Parathyroid adenoma (tissue), 2 donors: ENCODE measurements at regions not wholly inside any gene's neighbourhood (a gene's known extent, or its start where the extent isn't known, plus 50 kb on each side); places are given as distances from the start of the nearest gene placed in this dataset.

Source experiments
- H2AFZ ChIP-seq: fragments of 300-600 bp; sonication (generic); one replicate; pipeline ENCODE4 v1.7.0; 2017; ENCODE audit warnings: antibody characterized with exemption, mild to moderate bottlenecking
- H3K27ac ChIP-seq: fragments of 300-600 bp; sonication (generic); one replicate; pipeline ENCODE4 v1.7.0; 2017
- H3K27me3 ChIP-seq: fragments of 300-600 bp; sonication (generic); one replicate; pipeline ENCODE4 v1.7.0; 2017; ENCODE audit warnings: low read length; ENCODE audit not compliant: control insufficient read depth, insufficient read depth
- H3K36me3 ChIP-seq: fragments of 300-600 bp; sonication (generic); one replicate; pipeline ENCODE4 v1.7.0; 2017; ENCODE audit warnings: low read length; ENCODE audit not compliant: control insufficient read depth, insufficient read depth
- H3K4me1 ChIP-seq: fragments of 300-600 bp; sonication (generic); one replicate; pipeline ENCODE4 v1.7.0; 2017; ENCODE audit warnings: control low read depth
- H3K4me2 ChIP-seq: fragments of 300-600 bp; sonication (generic); one replicate; pipeline ENCODE4 v1.7.0; 2017; ENCODE audit warnings: low read length
- H3K4me3 ChIP-seq: fragments of 300-600 bp; sonication (generic); one replicate; pipeline ENCODE4 v1.7.0; 2017; ENCODE audit warnings: low read depth, low read length
- H3K79me2 ChIP-seq: fragments of 300-600 bp; sonication (generic); one replicate; pipeline ENCODE4 v1.7.0; 2017; ENCODE audit warnings: control low read depth
- H3K9ac ChIP-seq: fragments of 300-600 bp; sonication (generic); one replicate; pipeline ENCODE4 v1.7.0; 2017; ENCODE audit warnings: mild to moderate bottlenecking
- H3K9me3 ChIP-seq: fragments of 300-600 bp; sonication (generic); one replicate; pipeline ENCODE4 v1.7.0; 2017; ENCODE audit warnings: low read length; ENCODE audit not compliant: control insufficient read depth
- TF ChIP-seq, protein P1 (sequence below): fragments of 300-600 bp; sonication (generic); IDR thresholded peaks from one replicate; pipeline ENCODE4 v1.7.0; 2017; ENCODE audit warnings: antibody characterized with exemption, mild to moderate bottlenecking
- donor health status: primary hyperparathyroidism.

DNA sequence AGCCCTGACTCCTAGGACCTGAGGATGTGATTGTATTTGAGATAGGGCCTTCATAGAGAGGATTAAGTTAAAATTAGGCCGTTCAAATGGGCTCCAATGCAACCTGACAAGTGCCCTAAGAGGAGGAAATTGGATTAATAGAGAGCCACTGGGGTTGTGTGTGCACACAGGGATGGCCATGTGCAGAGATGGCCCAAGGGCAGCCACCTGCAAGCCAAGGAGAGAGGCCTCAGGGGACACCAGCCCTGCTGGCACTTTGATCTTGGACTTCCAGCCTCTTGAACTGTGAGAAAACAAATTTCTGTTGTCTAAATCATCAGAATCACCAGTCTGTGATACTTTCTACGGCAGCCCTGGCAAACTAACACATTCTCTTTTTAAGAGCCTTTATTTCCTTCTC is 598.8 kb downstream of the UTRN start:
- H3K4me2 ChIP-seq = no peak overlapping the region
- H3K27ac ChIP-seq = no peak overlapping the region
- H3K9ac ChIP-seq = no peak overlapping the region
- no peak overlapping the region for H3K4me3 ChIP-seq
- no peaks in the 10 kb centered on the region for H3K79me2 ChIP-seq
- H3K9me3 ChIP-seq = no peaks in the 10 kb centered on the region
- no peak overlapping the region for H2AFZ ChIP-seq
- H3K36me3 ChIP-seq = no peaks in the 10 kb centered on the region
- H3K27me3 ChIP-seq = no peaks in the 10 kb centered on the region
- no peaks in the 10 kb centered on the region for H3K4me1 ChIP-seq
- TF ChIP-seq, protein P1, sequence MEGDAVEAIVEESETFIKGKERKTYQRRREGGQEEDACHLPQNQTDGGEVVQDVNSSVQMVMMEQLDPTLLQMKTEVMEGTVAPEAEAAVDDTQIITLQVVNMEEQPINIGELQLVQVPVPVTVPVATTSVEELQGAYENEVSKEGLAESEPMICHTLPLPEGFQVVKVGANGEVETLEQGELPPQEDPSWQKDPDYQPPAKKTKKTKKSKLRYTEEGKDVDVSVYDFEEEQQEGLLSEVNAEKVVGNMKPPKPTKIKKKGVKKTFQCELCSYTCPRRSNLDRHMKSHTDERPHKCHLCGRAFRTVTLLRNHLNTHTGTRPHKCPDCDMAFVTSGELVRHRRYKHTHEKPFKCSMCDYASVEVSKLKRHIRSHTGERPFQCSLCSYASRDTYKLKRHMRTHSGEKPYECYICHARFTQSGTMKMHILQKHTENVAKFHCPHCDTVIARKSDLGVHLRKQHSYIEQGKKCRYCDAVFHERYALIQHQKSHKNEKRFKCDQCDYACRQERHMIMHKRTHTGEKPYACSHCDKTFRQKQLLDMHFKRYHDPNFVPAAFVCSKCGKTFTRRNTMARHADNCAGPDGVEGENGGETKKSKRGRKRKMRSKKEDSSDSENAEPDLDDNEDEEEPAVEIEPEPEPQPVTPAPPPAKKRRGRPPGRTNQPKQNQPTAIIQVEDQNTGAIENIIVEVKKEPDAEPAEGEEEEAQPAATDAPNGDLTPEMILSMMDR = no peak

DNA sequence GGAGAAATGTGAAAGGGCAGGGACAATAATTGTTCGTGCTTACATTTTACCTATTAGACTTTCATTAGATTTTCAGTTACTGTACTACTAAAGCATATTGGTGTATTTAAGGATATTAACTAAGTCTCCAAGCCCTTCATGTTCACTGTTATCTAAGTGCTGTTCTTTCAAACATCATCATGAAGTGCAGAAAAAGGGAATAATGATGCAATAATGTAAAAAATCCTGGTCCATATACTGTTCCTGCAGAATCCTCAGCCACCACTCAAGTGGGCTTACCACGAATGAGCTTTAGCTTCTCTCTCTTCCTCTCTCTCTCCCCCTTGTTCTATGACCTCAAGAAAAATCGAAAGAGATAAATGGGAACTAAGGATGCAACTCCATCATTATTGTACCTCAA is 600.7 kb downstream of the UTRN start:
- Histone ChIP-seq H3K9me3 (no peaks in the 10 kb centered on the region), H3K36me3 (no peaks in the 10 kb centered on the region), H3K27me3 (no peaks in the 10 kb centered on the region)

DNA sequence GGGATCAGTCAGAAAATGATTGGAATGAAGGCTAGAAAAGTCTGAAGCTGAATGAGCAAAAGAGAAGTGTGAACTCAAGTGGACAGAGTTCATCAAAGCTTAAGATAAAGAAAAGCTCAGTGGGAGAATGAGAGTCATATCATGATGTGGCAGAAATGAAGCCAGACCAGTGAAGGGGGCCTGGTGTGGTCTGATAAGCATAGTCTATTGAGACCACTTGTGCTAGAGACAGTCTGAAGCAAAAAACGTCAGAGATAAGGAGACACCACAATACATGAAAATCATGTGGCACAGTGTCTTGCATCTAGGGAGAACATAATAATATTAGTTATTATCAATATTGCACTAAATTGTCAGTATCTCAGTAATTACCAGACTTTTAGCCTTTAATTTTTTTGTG is 601.5 kb downstream of the UTRN start:
- Histone ChIP-seq H3K27me3 (no peaks in the 10 kb centered on the region), H2AFZ (no peak overlapping the region), H3K4me2 (no peak overlapping the region), H3K9me3 (no peaks in the 10 kb centered on the region), H3K4me1 (no peaks in the 10 kb centered on the region), H3K4me3 (no peak overlapping the region), H3K36me3 (no peaks in the 10 kb centered on the region), H3K9ac (no peak overlapping the region), H3K27ac (no peak overlapping the region), H3K79me2 (no peaks in the 10 kb centered on the region)
- TF ChIP-seq, protein P1 = no peak

More for the DNA sequence above, 600.7 kb downstream of the UTRN start:
- TF ChIP-seq, protein P1 = no peak
- H3K4me1 ChIP-seq = no peaks in the 10 kb centered on the region
- no peak overlapping the region for H3K9ac ChIP-seq
- no peak overlapping the region for H2AFZ ChIP-seq
- no peak overlapping the region for H3K4me2 ChIP-seq
- no peak overlapping the region for H3K27ac ChIP-seq
- H3K79me2 ChIP-seq = no peaks in the 10 kb centered on the region
- no peak overlapping the region for H3K4me3 ChIP-seq

DNA sequence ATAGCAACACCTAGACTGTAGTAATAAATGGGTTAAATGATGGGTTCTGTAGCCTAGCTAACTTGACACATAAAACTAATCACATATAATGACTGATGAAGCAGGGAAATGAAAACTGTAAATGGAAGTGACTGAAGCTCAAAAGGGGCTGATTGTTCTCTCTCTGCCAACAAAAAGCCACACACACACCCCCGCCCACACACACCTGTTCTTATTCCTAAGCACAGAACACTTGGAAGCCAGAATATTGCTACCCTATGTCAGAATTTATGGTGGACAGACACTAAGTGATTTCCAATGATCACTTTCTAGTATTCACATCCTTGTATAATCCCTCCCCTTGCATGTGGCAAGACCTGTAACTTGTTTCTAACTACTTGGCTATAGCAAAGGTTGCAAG is 603.5 kb downstream of the UTRN start:
- H3K79me2 ChIP-seq = no peaks in the 10 kb centered on the region
- H2AFZ ChIP-seq = no peak overlapping the region
- no peak overlapping the region for H3K4me3 ChIP-seq
- H3K9ac ChIP-seq = no peak overlapping the region
- no peaks in the 10 kb centered on the region for H3K9me3 ChIP-seq
- no peaks in the 10 kb centered on the region for H3K27me3 ChIP-seq
- H3K36me3 ChIP-seq = no peaks in the 10 kb centered on the region
- H3K27ac ChIP-seq = no peak overlapping the region
- TF ChIP-seq, protein P1 = no peak
- H3K4me1 ChIP-seq = no peaks in the 10 kb centered on the region
- H3K4me2 ChIP-seq = no peak overlapping the region

DNA sequence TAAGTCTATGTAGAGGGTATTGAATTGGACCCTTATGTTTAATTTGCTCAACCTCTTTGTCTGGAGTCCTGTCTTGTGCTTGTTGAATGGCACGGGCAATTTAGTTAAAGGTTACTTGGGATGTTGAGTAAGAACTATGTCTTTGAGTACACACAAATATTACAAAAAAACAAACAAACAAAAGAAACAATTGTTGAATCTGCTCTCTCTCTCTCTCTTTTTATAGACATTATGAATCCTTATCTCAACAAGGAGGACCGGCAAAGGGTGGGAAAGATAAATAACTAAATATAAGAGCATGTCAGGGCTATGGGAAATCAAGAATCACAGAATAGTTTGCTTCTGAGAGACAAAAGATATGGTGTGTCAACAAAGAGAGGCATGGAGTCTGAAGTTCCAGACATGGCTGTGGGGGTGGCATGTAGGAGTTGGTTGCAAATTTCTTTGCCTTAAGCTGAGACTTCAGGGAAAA is 608.6 kb downstream of the UTRN start:
- Histone ChIP-seq H3K4me1 (no peaks in the 10 kb centered on the region), H3K36me3 (no peaks in the 10 kb centered on the region), H3K4me2 (no peak overlapping the region), H3K27ac (no peak overlapping the region), H2AFZ (no peak overlapping the region), H3K9me3 (no peaks in the 10 kb centered on the region), H3K4me3 (no peak overlapping the region), H3K27me3 (no peaks in the 10 kb centered on the region), H3K9ac (no peak overlapping the region), H3K79me2 (no peaks in the 10 kb centered on the region)
- TF ChIP-seq, protein P1 = no peak
